Suprapubic skin (tissue), 4 donors: ENCODE measurements at regions not wholly inside any gene's neighbourhood (a gene's known extent, or its start where the extent isn't known, plus 50 kb on each side); places are given as distances from the start of the nearest gene placed in this dataset.

Source experiments
- CTCF ChIP-seq, 2 donors: fragments of 200-600 bp in 1 of 2; fragments of 450-650 bp in 1 of 2; sonication (generic) in 1 of 2; IDR thresholded peaks; one replicate each; pipeline ENCODE4 v1.5.1; 2016 to 2019; ENCODE audit warnings: antibody characterized with exemption in 2 of 2, mild to moderate bottlenecking in 1 of 2, moderate library complexity in 1 of 2
- POLR2A ChIP-seq, 2 donors: fragments of 450-650 bp; IDR thresholded peaks; one replicate each; pipeline ENCODE4 v1.6.1; 2017; ENCODE audit warnings: antibody characterized with exemption in 2 of 2, mild to moderate bottlenecking in 2 of 2, moderate library complexity in 2 of 2
- POLR2AphosphoS5 ChIP-seq, 3 donors: sonication (generic); formaldehyde crosslinking; IDR thresholded peaks; one replicate each; pipeline ENCODE4 v1.6.1; 2017; ENCODE audit warnings: antibody characterized with exemption in 3 of 3

GRCh38 chr2:8459474-8459873 lies 222.4 kb upstream of the ID2 start:
- TF ChIP-seq CTCF (IDR thresholded peaks at IDR 0.05) (no peak), POLR2AphosphoS5 (IDR thresholded peaks at IDR 0.05) (no peak), POLR2A (IDR thresholded peaks at IDR 0.05) (no peak)
